GM21360 (cell line): ENCODE measurements at regions not wholly inside any gene's neighbourhood (a gene's known extent, or its start where the extent isn't known, plus 50 kb on each side); places are given as distances from the start of the nearest gene placed in this dataset.
A peak's percentile ranks its signal among the peaks of the same experiment; 100 is the strongest.

Experiments
- ATAC-seq: cut with Tn5 transposase; IDR thresholded peaks from one replicate; pipeline ENCODE4 v1.9.1; 2021; ENCODE audit warnings: mild to moderate bottlenecking, moderate library complexity; ENCODE audit not compliant: unreplicated experiment

- no peak for ATAC-seq
Measured at GRCh38 chr12:125639826-125640225, 574.6 kb downstream of the AACS start.

- ATAC-seq = no peak
Measured at GRCh38 chr12:125643055-125643454, 577.8 kb downstream of the AACS start.

- no peak for ATAC-seq
Measured at GRCh38 chr12:125645724-125646123, 580.5 kb downstream of the AACS start.

GRCh38 chr12:125650587-125650986 is 585.4 kb downstream of the AACS start:
- ATAC-seq = no peak

- no peak for ATAC-seq
Measured at GRCh38 chr12:125651625-125652024, 586.4 kb downstream of the AACS start.

GRCh38 chr12:125652681-125653080 is 587.4 kb downstream of the AACS start:
- no peak for ATAC-seq

GRCh38 chr12:125657681-125658080 is 592.4 kb downstream of the AACS start:
- ATAC-seq = no peak

- ATAC-seq = no peak
Measured at GRCh38 chr12:125674554-125675338, 609.5 kb downstream of the AACS start.

GRCh38 chr12:125676366-125676765 is 611.1 kb downstream of the AACS start:
- ATAC-seq = no peak

GRCh38 chr12:125677829-125678228 is 612.6 kb downstream of the AACS start:
- ATAC-seq = no peak

- no peak for ATAC-seq
Measured at GRCh38 chr12:125678589-125678993, 613.4 kb downstream of the AACS start.

- ATAC-seq = peak; percentile 94
Measured at GRCh38 chr12:125683748-125684381, 618.6 kb downstream of the AACS start.

- no peak for ATAC-seq
Measured at GRCh38 chr12:125684968-125685790, 619.9 kb downstream of the AACS start.

GRCh38 chr12:125685915-125686314 is 620.7 kb downstream of the AACS start:
- ATAC-seq = no peak

GRCh38 chr12:125687403-125687802 is 622.2 kb downstream of the AACS start:
- ATAC-seq = no peak

- ATAC-seq = no peak
Measured at GRCh38 chr12:125687820-125688219, 622.6 kb downstream of the AACS start.

- ATAC-seq = no peak
Measured at GRCh38 chr12:125688223-125688622, 623.0 kb downstream of the AACS start.

GRCh38 chr12:125688881-125689280 is 623.6 kb downstream of the AACS start:
- no peak for ATAC-seq

- no peak for ATAC-seq
Measured at GRCh38 chr12:125689576-125690410, 624.6 kb downstream of the AACS start.

GRCh38 chr12:125690841-125691240 is 625.6 kb downstream of the AACS start:
- ATAC-seq = no peak

GRCh38 chr12:125696054-125696453 is 630.8 kb downstream of the AACS start:
- no peak for ATAC-seq
